ENCODE measurements at regions not wholly inside any gene's neighbourhood (a gene's known extent, or its start where the extent isn't known, plus 50 kb on each side); places are given as distances from the start of the nearest gene placed in this dataset.

DNA sequence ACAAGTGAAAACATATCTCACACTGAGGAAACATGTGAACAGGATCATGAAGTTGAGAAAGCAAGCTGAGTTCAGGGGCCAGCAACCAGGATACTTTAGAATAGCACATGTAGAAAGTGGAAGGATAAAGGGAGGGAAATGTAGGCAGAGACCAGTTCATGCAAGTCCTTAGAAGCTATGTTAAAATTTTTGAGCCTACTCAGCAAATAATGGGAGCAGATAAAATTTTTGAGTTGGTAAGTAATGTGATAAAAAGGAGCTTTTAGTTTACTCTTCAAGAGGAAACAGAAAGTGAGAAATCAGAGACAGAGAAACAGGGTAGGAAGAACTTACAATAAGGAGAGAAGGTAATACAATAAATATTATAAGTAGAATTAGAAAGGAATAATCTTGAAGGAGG is 105.6 kb upstream of the ZBTB20 start:
- no peaks in the 10 kb centered on the region for H3K27me3 ChIP-seq (ENCODE audit: control insufficient read depth, insufficient read depth, low read length)
- H3K4me3 ChIP-seq (ENCODE audit: low read depth, low read length), result no peak overlapping the region
- peaks cover 3% of the 10 kb centered on the region; the same call in 1 of the 2 replicates for H3K9me3 ChIP-seq (ENCODE audit: control insufficient read depth, insufficient read depth, low read depth, low read length)
- no peak overlapping the region for H3K27ac ChIP-seq (ENCODE audit: low read depth, low read length)
- no peaks in the 10 kb centered on the region for H3K36me3 ChIP-seq (ENCODE audit: control insufficient read depth, insufficient read depth, low read length)
- no peak overlapping the region for H3K9ac ChIP-seq (ENCODE audit: low read length)
- H3K4me1 ChIP-seq (ENCODE audit: control insufficient read depth, insufficient read depth, low read length), result peaks cover 4% of the 10 kb centered on the region

DNA sequence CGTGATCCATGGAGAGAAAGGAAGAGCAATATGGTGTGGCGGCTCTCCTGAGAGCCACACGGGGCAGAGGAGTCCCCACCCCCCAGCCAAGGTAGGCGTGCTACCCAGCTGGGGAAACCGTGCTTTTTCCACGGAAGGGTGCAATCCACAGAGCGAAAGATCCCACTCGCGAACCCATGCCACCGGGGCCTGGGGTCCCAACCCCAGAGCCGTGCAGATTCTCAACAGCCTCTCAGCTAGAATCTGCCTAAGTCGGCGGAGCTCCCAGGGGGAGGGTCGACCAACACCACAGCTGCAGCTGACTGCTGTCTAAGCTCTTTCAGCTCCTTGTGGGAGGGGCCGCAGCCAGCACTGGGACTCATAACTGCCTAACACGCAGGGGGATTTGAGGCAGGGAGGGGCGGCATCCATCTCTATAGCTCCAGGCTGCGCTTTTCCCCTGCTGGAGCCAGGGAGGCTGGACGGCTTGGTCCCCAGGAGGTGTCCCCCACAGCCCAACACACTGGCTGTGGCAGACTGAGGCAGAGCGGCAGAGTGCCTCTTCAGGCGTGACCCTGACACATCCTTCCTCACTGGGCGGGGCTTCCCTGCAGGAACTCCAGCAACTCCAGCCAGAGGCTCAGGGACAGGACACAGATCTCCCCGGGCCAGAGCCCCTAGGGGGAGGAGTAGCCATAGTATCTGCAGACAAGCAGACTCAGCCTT is 107.6 kb upstream of the ZBTB20 start:
- H3K4me3 ChIP-seq (ENCODE audit: low read depth, low read length), result no peak overlapping the region
- H3K9ac ChIP-seq (ENCODE audit: low read length), result no peak overlapping the region
- peaks cover 3% of the 10 kb centered on the region; the same call in 1 of the 2 replicates for H3K9me3 ChIP-seq (ENCODE audit: control insufficient read depth, insufficient read depth, low read depth, low read length)
- H3K27ac ChIP-seq (ENCODE audit: low read depth, low read length), result no peak overlapping the region
- peaks cover 4% of the 10 kb centered on the region for H3K4me1 ChIP-seq (ENCODE audit: control insufficient read depth, insufficient read depth, low read length)
- H3K27me3 ChIP-seq (ENCODE audit: control insufficient read depth, insufficient read depth, low read length), result no peaks in the 10 kb centered on the region
- no peaks in the 10 kb centered on the region for H3K36me3 ChIP-seq (ENCODE audit: control insufficient read depth, insufficient read depth, low read length)

DNA sequence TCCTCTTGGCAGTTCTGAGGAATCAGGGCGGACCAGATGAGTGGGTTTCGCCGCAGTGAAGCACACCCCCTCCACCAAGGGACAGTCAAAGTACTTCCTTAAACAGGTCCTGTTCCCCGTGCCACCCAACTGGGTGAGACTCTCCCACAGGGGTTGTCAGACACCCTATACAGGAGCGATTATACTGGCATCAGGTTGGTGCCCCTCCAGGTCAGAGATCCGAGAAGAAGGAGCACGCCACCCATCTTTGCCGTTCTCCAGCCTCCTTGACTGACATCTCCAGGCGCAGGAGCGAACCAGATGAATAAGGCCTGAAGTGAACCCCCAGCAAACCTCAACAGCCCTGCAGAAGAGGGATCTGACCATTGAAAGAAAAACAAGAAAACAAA is 108.1 kb upstream of the ZBTB20 start:
- peaks cover 4% of the 10 kb centered on the region for H3K4me1 ChIP-seq (ENCODE audit: control insufficient read depth, insufficient read depth, low read length)
- H3K9me3 ChIP-seq (ENCODE audit: control insufficient read depth, insufficient read depth, low read depth, low read length), result peaks cover 3% of the 10 kb centered on the region; the same call in 1 of the 2 replicates
- H3K27ac ChIP-seq (ENCODE audit: low read depth, low read length), result no peak overlapping the region
- no peak overlapping the region for H3K9ac ChIP-seq (ENCODE audit: low read length)
- no peaks in the 10 kb centered on the region for H3K27me3 ChIP-seq (ENCODE audit: control insufficient read depth, insufficient read depth, low read length)
- no peaks in the 10 kb centered on the region for H3K36me3 ChIP-seq (ENCODE audit: control insufficient read depth, insufficient read depth, low read length)
- H3K4me3 ChIP-seq (ENCODE audit: low read depth, low read length), result no peak overlapping the region

DNA sequence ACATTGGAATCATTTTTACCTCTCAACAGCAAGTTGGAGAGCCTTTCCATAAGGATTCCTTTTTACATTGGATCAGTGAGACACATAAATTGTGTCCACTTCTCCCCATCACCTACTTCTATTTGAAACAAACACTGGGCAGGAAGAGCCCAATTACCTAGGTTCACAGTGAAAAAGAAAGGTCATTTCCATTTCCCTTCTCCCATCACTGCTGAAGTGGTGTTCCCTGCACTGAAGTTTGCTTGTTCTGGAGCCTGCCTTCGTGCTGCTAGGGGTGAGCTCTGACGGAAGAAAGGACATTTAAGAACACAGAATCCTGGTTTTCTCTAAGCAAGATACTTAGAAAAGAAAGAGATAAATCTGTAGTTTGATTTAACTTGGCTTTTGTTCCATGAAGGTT is 123.8 kb upstream of the ZBTB20 start:
- no peaks in the 10 kb centered on the region for H3K9me3 ChIP-seq (ENCODE audit: control insufficient read depth, insufficient read depth, low read depth, low read length)
- H3K4me1 ChIP-seq (ENCODE audit: control insufficient read depth, insufficient read depth, low read length), result peaks cover 3% of the 10 kb centered on the region; the same call in 1 of the 2 replicates
- H3K36me3 ChIP-seq (ENCODE audit: control insufficient read depth, insufficient read depth, low read length), result no peaks in the 10 kb centered on the region
- no peak overlapping the region for H3K9ac ChIP-seq (ENCODE audit: low read length)
- no peak overlapping the region for H3K4me3 ChIP-seq (ENCODE audit: low read depth, low read length)
- H3K27me3 ChIP-seq (ENCODE audit: control insufficient read depth, insufficient read depth, low read length), result no peaks in the 10 kb centered on the region
- H3K27ac ChIP-seq (ENCODE audit: low read depth, low read length), result no peak overlapping the region

DNA sequence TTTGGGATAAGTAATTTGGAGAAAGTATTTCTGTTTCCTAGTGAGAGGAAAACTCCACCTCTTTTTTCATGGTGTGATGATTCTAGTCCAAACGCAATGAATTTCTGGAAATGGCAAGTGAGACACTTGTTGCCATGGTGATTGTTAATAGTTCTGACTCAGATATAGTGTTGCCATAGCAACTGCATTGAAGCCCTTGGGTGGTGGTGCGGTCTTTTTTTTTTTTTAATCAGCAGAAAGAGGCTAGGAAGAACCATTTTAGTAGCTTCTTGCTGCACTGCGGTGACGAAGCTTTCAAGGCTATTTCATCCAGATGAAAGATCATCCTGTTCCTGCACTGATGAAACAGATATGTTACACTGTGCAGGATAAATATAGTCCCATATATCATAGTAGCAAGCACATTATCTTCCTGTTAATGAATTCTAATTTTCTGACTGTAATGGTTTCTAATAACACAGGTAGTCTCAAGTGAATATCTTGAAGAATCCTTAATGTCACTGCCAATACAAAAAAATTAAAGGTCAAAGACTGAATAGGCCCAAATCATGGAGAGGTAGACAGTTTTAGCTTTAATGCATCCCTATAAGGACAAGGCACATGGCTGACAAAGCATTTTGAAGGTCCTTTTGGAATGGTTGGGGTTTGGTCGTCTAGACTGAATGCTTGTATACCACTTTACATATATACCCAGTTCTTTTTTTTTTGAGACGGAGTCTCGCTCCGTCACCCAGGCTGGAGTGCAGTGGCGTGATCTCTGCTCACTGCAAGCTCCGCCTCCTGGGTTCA is 125.1 kb upstream of the ZBTB20 start:
- Histone ChIP-seq H3K36me3 (ENCODE audit: control insufficient read depth, insufficient read depth, low read length) (no peaks in the 10 kb centered on the region), H3K9ac (ENCODE audit: low read length) (no peak overlapping the region), H3K27me3 (ENCODE audit: control insufficient read depth, insufficient read depth, low read length) (no peaks in the 10 kb centered on the region), H3K9me3 (ENCODE audit: control insufficient read depth, insufficient read depth, low read depth, low read length) (no peaks in the 10 kb centered on the region), H3K4me3 (ENCODE audit: low read depth, low read length) (no peak overlapping the region), H3K4me1 (ENCODE audit: control insufficient read depth, insufficient read depth, low read length) (peaks cover 3% of the 10 kb centered on the region; the same call in 1 of the 2 replicates), H3K27ac (ENCODE audit: low read depth, low read length) (no peak overlapping the region)

DNA sequence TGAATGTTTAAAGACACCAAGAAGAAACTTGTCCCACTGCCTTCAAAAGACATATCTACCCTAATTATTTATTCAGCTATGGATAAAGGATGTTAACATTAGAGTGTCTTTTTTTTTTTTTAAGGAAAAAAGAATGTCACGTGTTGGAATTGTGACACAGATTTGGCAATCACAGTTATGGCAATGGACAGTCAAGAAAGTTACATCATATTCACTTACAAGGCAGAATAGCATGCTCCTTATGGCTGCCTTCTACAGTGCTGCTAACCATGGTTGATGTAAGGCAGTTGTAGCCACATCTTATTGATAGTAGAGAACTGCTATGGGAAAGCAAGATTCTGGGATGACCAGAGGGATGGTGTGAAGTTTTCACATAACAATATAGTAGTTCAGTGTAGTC is 128.8 kb upstream of the ZBTB20 start:
- H3K4me1 ChIP-seq (ENCODE audit: control insufficient read depth, insufficient read depth, low read length), result peaks cover under 1% of the 10 kb centered on the region; the same call in 1 of the 2 replicates

DNA sequence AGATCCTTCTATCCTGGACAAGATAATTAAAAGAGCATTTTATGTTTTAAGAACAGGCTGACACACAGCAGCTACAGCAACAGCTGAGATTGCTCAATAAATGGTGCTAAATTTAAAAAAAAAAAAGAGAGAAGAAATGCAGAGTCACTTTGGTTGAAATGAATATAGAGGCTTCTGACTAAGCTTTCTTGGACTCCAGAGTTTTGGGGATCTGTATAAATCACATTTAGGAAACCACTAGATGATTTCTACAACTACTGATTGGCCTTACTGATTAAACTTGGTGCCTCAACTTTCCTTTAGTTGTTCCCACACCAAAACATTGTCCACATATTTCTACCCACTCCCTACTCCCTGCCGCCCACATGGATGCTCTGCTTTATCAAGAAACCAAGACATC is 132.9 kb upstream of the ZBTB20 start:
- no peak overlapping the region for H3K4me3 ChIP-seq (ENCODE audit: low read depth, low read length)
- H3K9ac ChIP-seq (ENCODE audit: low read length), result no peak overlapping the region
- H3K27me3 ChIP-seq (ENCODE audit: control insufficient read depth, insufficient read depth, low read length), result no peaks in the 10 kb centered on the region
- no peak overlapping the region for H3K27ac ChIP-seq (ENCODE audit: low read depth, low read length)
- H3K36me3 ChIP-seq (ENCODE audit: control insufficient read depth, insufficient read depth, low read length), result no peaks in the 10 kb centered on the region
- no peaks in the 10 kb centered on the region for H3K4me1 ChIP-seq (ENCODE audit: control insufficient read depth, insufficient read depth, low read length)
- H3K9me3 ChIP-seq (ENCODE audit: control insufficient read depth, insufficient read depth, low read depth, low read length), result no peaks in the 10 kb centered on the region

More for the DNA sequence above, 128.8 kb upstream of the ZBTB20 start:
- H3K4me3 ChIP-seq (ENCODE audit: low read depth, low read length), result no peak overlapping the region
- no peaks in the 10 kb centered on the region for H3K27me3 ChIP-seq (ENCODE audit: control insufficient read depth, insufficient read depth, low read length)
- no peak overlapping the region for H3K27ac ChIP-seq (ENCODE audit: low read depth, low read length)
- H3K9ac ChIP-seq (ENCODE audit: low read length), result no peak overlapping the region
- H3K36me3 ChIP-seq (ENCODE audit: control insufficient read depth, insufficient read depth, low read length), result no peaks in the 10 kb centered on the region
- no peaks in the 10 kb centered on the region for H3K9me3 ChIP-seq (ENCODE audit: control insufficient read depth, insufficient read depth, low read depth, low read length)

DNA sequence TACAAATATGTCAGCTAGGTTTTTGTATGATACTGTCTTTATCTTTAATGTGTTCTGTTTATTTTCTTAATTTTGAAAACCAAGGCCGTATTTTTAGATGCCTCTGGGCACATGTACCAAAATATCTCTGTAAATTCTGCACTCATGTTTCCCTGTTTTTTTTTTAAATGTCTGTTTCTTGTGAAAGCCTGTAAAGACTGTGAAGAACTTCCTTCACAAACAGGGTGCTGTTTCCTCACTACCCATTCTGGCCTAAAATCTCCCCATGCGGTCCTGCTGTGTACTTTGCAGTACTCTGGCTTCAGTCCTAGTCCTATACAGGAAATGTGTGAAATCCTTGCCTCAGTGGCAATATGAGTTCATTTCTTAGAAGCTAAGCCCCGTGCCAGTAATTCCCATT is 133.4 kb upstream of the ZBTB20 start:
- H3K4me3 ChIP-seq (ENCODE audit: low read depth, low read length), result no peak overlapping the region
- H3K27ac ChIP-seq (ENCODE audit: low read depth, low read length), result no peak overlapping the region
- no peak overlapping the region for H3K9ac ChIP-seq (ENCODE audit: low read length)
- H3K9me3 ChIP-seq (ENCODE audit: control insufficient read depth, insufficient read depth, low read depth, low read length), result no peaks in the 10 kb centered on the region
- no peaks in the 10 kb centered on the region for H3K27me3 ChIP-seq (ENCODE audit: control insufficient read depth, insufficient read depth, low read length)
- H3K36me3 ChIP-seq (ENCODE audit: control insufficient read depth, insufficient read depth, low read length), result no peaks in the 10 kb centered on the region
- H3K4me1 ChIP-seq (ENCODE audit: control insufficient read depth, insufficient read depth, low read length), result no peaks in the 10 kb centered on the region

DNA sequence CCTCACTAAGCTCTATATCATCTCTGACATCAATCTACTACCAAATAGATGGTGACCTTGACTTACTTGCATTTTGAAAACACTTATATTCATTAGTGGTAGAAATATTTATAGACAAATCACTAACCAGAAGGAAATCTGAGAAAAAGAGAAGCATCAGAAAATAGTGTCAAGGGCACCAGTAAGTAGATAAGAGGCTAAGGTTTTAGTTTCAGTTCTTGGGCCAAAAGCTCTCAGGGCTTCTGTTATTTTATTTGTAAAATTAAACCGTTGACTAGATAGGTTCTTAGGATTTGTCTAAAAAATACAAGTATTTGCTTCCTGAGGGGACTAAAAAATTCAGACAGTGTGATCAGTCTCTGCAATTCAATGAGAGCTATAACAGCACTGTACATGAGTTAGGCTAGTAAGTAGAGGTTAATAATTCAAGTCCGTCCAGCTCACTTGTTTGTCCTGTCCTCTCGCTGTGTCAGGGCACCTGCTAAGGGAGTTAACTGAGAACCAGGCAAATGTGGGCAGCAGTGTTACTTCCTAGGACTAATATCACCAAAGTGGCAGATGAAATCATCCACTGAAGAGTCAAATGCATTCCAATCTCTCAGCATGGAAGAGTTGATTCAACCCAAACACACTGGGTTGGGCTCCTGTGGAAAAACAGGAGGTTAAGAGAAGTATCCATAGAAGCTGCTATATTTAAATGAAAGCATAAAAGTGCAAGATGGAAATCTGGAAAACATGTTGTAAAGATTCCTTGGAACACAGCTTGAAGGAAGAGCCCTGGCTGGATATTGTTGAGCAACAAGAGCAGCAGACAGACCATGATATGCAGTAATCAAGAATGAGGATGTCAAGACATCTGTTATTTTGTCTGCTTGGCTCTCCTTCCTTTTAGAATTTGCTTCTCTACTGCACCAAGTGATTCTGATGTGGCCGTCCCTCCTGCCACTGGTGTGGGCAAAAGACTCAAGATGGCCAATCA is 134.9 kb upstream of the ZBTB20 start:
- no peak overlapping the region for H3K9ac ChIP-seq (ENCODE audit: low read length)
- no peak overlapping the region for H3K27ac ChIP-seq (ENCODE audit: low read depth, low read length)
- no peaks in the 10 kb centered on the region for H3K36me3 ChIP-seq (ENCODE audit: control insufficient read depth, insufficient read depth, low read length)
- no peaks in the 10 kb centered on the region for H3K27me3 ChIP-seq (ENCODE audit: control insufficient read depth, insufficient read depth, low read length)
- H3K9me3 ChIP-seq (ENCODE audit: control insufficient read depth, insufficient read depth, low read depth, low read length), result no peaks in the 10 kb centered on the region
- H3K4me3 ChIP-seq (ENCODE audit: low read depth, low read length), result no peak overlapping the region
- no peaks in the 10 kb centered on the region for H3K4me1 ChIP-seq (ENCODE audit: control insufficient read depth, insufficient read depth, low read length)

DNA sequence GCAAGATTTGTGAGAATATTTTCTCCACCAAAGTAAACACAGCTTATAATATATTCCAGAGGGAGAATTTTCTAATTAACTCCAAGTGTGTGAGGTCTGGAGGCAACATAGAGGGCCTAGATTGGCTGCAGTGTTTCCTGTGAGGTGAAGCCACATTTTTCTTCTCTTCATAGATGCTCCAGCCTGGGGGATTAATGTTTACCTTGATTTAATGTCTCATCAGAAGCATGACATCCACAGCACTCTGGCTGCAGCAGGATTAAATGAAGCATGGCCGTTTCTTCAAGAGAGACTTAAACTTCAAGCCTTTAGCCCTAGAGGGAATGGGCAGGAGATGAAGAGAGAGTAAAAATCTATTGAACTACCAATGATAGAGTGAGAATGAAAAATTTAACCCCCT is 137.9 kb upstream of the ZBTB20 start:
- Histone ChIP-seq H3K4me3 (ENCODE audit: low read depth, low read length) (no peak overlapping the region), H3K27ac (ENCODE audit: low read depth, low read length) (no peak overlapping the region), H3K36me3 (ENCODE audit: control insufficient read depth, insufficient read depth, low read length) (no peaks in the 10 kb centered on the region), H3K4me1 (ENCODE audit: control insufficient read depth, insufficient read depth, low read length) (no peaks in the 10 kb centered on the region), H3K9me3 (ENCODE audit: control insufficient read depth, insufficient read depth, low read depth, low read length) (no peaks in the 10 kb centered on the region), H3K27me3 (ENCODE audit: control insufficient read depth, insufficient read depth, low read length) (no peaks in the 10 kb centered on the region), H3K9ac (ENCODE audit: low read length) (no peak overlapping the region)
